ENCODE measurements at regions not wholly inside any gene's neighbourhood (a gene's known extent, or its start where the extent isn't known, plus 50 kb on each side); places are given as distances from the start of the nearest gene placed in this dataset.
"Not testable (repeated sequence)": the region's sequence is repeated elsewhere in the genome, so short reads cannot be mapped to it uniquely, and the experiment has no call there.

GRCh38 chr1:30520476-30520875 lies 202.9 kb downstream of the MATN1 start:
- H3K4me1 Mint-ChIP-seq (ENCODE audit: low read depth), result peaks cover 38% of the 10 kb centered on the region
- no peaks in the 10 kb centered on the region for H3K36me3 Mint-ChIP-seq (ENCODE audit: low read depth)
- TF ChIP-seq CTCF (IDR thresholded peaks at IDR 0.05), result no peak
- H3K4me3 Mint-ChIP-seq, result no peak overlapping the region
- H3K27me3 Mint-ChIP-seq (ENCODE audit: insufficient read depth), result peaks cover 3% of the 10 kb centered on the region
- no peak for DNase-seq
- H3K27ac Mint-ChIP-seq, result no peak overlapping the region
- H3K9me3 Mint-ChIP-seq, result no peaks in the 10 kb centered on the region

- H3K4me3 Mint-ChIP-seq, result no peak overlapping the region
- H3K27me3 Mint-ChIP-seq (ENCODE audit: insufficient read depth), result peaks cover 8% of the 10 kb centered on the region
- H3K9me3 Mint-ChIP-seq, result no peaks in the 10 kb centered on the region
- H3K36me3 Mint-ChIP-seq (ENCODE audit: low read depth), result no peaks in the 10 kb centered on the region
- TF ChIP-seq CTCF (IDR thresholded peaks at IDR 0.05), result no peak
- peaks cover 29% of the 10 kb centered on the region for H3K4me1 Mint-ChIP-seq (ENCODE audit: low read depth)
- no peak overlapping the region for H3K27ac Mint-ChIP-seq
- DNase-seq, result no peak
These were observed 204.1 kb downstream of the MATN1 start for GRCh38 chr1:30519201-30519763.

GRCh38 chr1:30518696-30519095 lies 204.7 kb downstream of the MATN1 start:
- Mint-ChIP-seq H3K36me3 (ENCODE audit: low read depth) (no peaks in the 10 kb centered on the region), H3K27me3 (ENCODE audit: insufficient read depth) (peaks cover 8% of the 10 kb centered on the region), H3K27ac (no peak overlapping the region), H3K4me3 (no peak overlapping the region), H3K9me3 (no peaks in the 10 kb centered on the region), H3K4me1 (ENCODE audit: low read depth) (peaks cover 26% of the 10 kb centered on the region)
- no peak for TF ChIP-seq CTCF (IDR thresholded peaks at IDR 0.05)
- no peak for DNase-seq

- Mint-ChIP-seq H3K9me3 (no peaks in the 10 kb centered on the region), H3K4me3 (no peak overlapping the region), H3K27me3 (ENCODE audit: insufficient read depth) (peaks cover 8% of the 10 kb centered on the region), H3K4me1 (ENCODE audit: low read depth) (peaks cover 21% of the 10 kb centered on the region), H3K27ac (no peak overlapping the region), H3K36me3 (ENCODE audit: low read depth) (no peaks in the 10 kb centered on the region)
- no peak for DNase-seq
- TF ChIP-seq CTCF (IDR thresholded peaks at IDR 0.05), result no peak
These were observed 205.2 kb downstream of the MATN1 start for GRCh38 chr1:30518186-30518585.

GRCh38 chr1:30517666-30518065 lies 205.7 kb downstream of the MATN1 start:
- not testable (repeated sequence) for H3K4me3 Mint-ChIP-seq; DNase-seq; H3K27ac Mint-ChIP-seq; H3K27me3 Mint-ChIP-seq (ENCODE audit: insufficient read depth); H3K9me3 Mint-ChIP-seq; H3K36me3 Mint-ChIP-seq (ENCODE audit: low read depth)
- H3K4me1 Mint-ChIP-seq (ENCODE audit: low read depth), result peaks cover 19% of the 10 kb centered on the region

GRCh38 chr1:30517241-30517640 lies 206.1 kb downstream of the MATN1 start:
- H3K4me1 Mint-ChIP-seq (ENCODE audit: low read depth), result peaks cover 19% of the 10 kb centered on the region
- H3K27ac Mint-ChIP-seq; DNase-seq; H3K27me3 Mint-ChIP-seq (ENCODE audit: insufficient read depth); H3K4me3 Mint-ChIP-seq; H3K36me3 Mint-ChIP-seq (ENCODE audit: low read depth); H3K9me3 Mint-ChIP-seq: not testable (repeated sequence)

GRCh38 chr1:30516485-30516858 lies 206.9 kb downstream of the MATN1 start:
- DNase-seq, result no peak
- no peak overlapping the region for H3K4me3 Mint-ChIP-seq
- no peak overlapping the region for H3K27ac Mint-ChIP-seq
- peaks cover 19% of the 10 kb centered on the region for H3K4me1 Mint-ChIP-seq (ENCODE audit: low read depth)
- peaks cover 5% of the 10 kb centered on the region for H3K27me3 Mint-ChIP-seq (ENCODE audit: insufficient read depth)
- TF ChIP-seq CTCF (IDR thresholded peaks at IDR 0.05), result no peak
- no peaks in the 10 kb centered on the region for H3K9me3 Mint-ChIP-seq
- H3K36me3 Mint-ChIP-seq (ENCODE audit: low read depth), result no peaks in the 10 kb centered on the region

Data from HFFc6 (cell line).